ENCODE measurements at regions not wholly inside any gene's neighbourhood (a gene's known extent, or its start where the extent isn't known, plus 50 kb on each side); places are given as distances from the start of the nearest gene placed in this dataset.

DNA sequence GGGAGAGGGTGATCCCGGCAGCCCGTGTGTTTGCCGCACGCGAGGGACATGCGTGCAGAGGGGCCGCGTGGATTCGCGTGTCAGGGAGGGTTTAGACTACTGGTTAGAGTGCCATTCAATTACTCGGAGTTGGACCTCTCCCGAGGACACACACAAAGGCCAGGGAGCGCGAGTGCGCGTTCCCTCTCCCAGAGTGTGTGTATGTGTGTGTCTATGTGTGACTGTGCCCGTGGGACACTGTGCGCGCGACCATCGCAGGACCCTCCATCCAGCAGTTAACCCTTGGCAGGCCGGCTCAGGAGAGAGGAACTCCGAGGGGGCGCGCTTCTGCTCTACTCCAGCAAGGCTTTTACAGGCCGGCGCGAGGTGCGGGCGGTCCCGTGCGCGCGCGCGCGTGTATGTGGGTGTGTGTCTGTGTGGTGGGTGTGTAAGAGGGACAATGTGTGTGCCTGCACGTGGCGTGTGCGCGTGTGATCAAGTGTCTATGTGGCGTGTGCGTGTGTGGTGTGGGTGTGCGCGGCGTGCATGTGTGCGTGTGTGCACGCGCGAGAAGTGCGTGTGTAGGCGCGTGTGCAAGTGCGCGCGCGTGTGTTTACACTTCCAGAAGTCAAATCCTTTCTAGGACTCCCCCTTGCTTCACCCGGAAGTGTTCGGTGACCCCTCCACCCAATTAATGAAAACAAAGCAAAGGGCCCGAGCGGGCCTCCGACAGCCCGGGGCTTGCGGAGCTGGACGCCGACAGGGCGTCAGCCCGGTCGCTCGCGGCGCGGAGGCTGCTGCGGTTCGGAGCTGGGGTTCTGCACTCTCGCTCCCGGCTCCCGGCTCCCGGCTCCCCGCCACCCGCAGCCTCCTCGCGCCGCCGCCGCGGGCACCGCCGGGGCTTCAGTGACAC is 75.3 kb upstream of the TBCA start:
- peak overlapping the region in 2 of 4 donors; percentile 17 to 43 for H3K27ac ChIP-seq
- H3K9me3 ChIP-seq: no peaks in the 10 kb centered on the region
- TF ChIP-seq CTCF (IDR thresholded peaks at IDR 0.05): no peak
- no peak for TF ChIP-seq POLR2A (IDR thresholded peaks at IDR 0.05)
- H3K27me3 ChIP-seq: peaks cover 0 to 3% of the 10 kb centered on the region in 2 donors
- H3K4me1 ChIP-seq: peaks cover 0 to 17% (median 0%) of the 10 kb centered on the region in 4 donors
- H3K4me3 ChIP-seq: peak overlapping the region; percentile 45 to 62 (median 52)
- H3K36me3 ChIP-seq: no peaks in the 10 kb centered on the region
- no peak for DNase-seq

GRCh38 chr5:77850536-77851175 is 74.5 kb upstream of the TBCA start:
- Histone ChIP-seq H3K4me3 (peak overlapping the region in 3 of 4 donors; percentile 45 to 62 (median 52)), H3K36me3 (no peaks in the 10 kb centered on the region), H3K4me1 (peaks cover 0 to 17% (median 0%) of the 10 kb centered on the region in 4 donors), H3K9me3 (no peaks in the 10 kb centered on the region), H3K27ac (no peak overlapping the region), H3K27me3 (peaks cover 0 to 4% of the 10 kb centered on the region in 2 donors)
- no peak for DNase-seq
- no peak for TF ChIP-seq CTCF (IDR thresholded peaks at IDR 0.05)
- no peak for TF ChIP-seq POLR2A (IDR thresholded peaks at IDR 0.05)

DNA sequence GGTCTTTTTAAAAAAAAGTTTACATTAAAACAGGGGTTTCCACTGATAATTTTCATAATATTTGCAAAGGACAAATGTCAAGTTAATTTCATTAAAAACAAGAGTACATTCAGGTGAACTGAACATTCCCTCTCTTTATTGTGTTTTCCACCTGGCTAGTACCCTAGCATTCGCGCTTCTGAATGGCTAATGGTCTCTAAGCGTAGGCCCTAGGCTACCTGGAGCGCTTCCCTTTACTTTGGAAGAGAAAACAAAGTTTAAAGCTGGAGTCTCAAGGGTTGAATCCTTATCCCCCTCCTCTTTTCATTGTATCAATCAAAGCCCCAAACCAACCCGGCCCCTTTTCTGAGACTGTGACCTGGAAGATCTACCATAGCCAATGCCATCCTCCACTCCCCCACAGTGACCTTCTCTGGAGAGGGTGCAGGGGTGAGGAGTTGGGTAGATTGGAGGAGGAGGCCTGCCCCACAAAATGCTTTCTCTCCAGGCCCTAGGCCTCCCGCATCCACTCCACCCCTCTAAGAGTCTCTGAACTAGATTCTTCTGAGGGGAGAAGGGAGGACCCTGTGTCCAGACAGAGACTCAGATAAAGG is 73.3 kb upstream of the TBCA start:
- Histone ChIP-seq H3K9me3 (no peaks in the 10 kb centered on the region), H3K36me3 (no peaks in the 10 kb centered on the region), H3K27me3 (peaks cover 0 to 15% of the 10 kb centered on the region in 2 donors), H3K4me3 (no peak overlapping the region), H3K4me1 (peaks cover 0 to 21% (median 0%) of the 10 kb centered on the region in 4 donors), H3K27ac (no peak overlapping the region)
- DNase-seq: no peak
- TF ChIP-seq POLR2A (IDR thresholded peaks at IDR 0.05): no peak
- TF ChIP-seq CTCF (IDR thresholded peaks at IDR 0.05): no peak

DNA sequence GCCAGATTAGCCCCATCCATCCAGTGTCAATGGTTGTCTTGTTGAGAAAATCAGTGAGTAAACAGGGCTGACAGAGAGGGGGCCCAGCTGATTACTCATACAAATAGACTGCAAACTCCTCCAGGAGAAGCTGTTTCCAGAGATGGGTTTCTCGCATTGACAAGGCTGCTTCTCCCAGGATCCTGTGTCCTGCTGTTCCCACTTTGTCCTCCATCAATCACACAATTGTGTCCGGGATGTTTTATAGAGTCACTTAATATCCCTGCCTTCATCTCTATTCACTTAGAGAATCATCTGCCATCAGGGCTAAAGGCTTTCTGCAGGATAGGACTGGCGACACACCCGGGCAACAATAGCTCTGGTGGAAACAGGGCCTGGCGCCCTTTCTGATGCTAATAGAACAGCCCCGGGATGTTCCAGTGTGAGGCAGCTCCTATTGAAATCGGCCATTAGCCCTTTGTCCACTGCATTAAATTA is 71.7 kb upstream of the TBCA start:
- no peak for DNase-seq
- H3K27me3 ChIP-seq: peaks cover 0 to 15% of the 10 kb centered on the region in 2 donors
- H3K9me3 ChIP-seq: no peaks in the 10 kb centered on the region
- H3K4me1 ChIP-seq: peaks cover 0 to 26% (median 0%) of the 10 kb centered on the region in 4 donors
- no peak for TF ChIP-seq POLR2A (IDR thresholded peaks at IDR 0.05)
- no peaks in the 10 kb centered on the region for H3K36me3 ChIP-seq
- no peak overlapping the region for H3K4me3 ChIP-seq
- H3K27ac ChIP-seq: no peak overlapping the region

DNA sequence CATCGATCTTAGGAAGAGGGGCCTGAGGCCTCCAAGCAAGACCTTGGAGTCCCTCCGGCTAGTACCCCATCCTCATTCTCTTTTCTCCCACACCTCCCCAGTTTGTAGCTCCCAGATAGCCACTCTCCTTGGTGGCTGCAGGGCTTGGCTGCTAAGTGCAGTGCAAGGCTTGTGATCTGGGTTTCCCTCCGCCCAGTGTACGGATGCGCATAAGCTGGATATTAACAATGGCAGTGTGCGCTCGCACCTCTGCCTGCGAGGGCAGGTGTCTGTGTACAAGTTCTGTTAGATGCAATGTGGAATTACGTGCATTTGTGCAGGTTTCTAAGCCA is 71.0 kb upstream of the TBCA start:
- no peaks in the 10 kb centered on the region for H3K9me3 ChIP-seq
- TF ChIP-seq CTCF (IDR thresholded peaks at IDR 0.05) (no peak), POLR2A (IDR thresholded peaks at IDR 0.05) (no peak)
- no peak for DNase-seq
- peaks cover 0 to 15% of the 10 kb centered on the region in 2 donors for H3K27me3 ChIP-seq
- no peak overlapping the region for H3K4me3 ChIP-seq
- H3K4me1 ChIP-seq: peaks cover 0 to 21% (median 0%) of the 10 kb centered on the region in 4 donors
- H3K27ac ChIP-seq: no peak overlapping the region
- no peaks in the 10 kb centered on the region for H3K36me3 ChIP-seq

Measured in Peyer's patch (tissue), 4 donors.